ENCODE measurements at regions not wholly inside any gene's neighbourhood (a gene's known extent, or its start where the extent isn't known, plus 50 kb on each side); places are given as distances from the start of the nearest gene placed in this dataset.

DNA sequence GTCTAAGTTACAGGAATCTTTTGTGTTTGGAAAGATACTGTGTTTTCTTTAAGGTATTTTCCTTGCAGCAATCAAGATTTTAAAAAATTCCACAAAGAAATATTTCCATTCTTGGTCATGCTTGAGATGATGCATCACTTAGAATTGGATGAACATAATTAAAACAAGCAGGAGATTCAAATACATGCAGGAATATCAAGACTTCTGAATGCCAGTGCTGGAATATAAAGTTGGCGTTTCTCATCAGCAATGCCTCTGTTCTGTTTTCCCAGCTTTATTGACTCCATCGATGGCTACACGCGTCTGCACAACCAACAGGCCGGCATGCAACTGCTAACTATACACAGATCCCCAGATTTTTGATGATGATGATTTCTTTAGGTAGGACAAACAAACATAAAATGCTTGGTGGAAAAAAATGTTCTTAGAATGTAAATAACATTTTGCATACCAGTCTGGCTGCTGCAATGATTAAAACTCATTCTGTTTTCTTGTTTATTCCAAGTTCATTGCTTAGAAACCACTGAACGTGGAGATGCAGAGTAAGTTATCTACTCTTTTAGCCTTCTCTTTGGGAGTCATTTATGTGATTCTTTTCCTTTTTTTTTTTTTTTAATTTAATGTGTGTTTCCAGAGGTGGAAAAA is 91.3 kb upstream of the FAM171A1 start:
- no peak for DNase-seq (ENCODE audit: low spot score)

DNA sequence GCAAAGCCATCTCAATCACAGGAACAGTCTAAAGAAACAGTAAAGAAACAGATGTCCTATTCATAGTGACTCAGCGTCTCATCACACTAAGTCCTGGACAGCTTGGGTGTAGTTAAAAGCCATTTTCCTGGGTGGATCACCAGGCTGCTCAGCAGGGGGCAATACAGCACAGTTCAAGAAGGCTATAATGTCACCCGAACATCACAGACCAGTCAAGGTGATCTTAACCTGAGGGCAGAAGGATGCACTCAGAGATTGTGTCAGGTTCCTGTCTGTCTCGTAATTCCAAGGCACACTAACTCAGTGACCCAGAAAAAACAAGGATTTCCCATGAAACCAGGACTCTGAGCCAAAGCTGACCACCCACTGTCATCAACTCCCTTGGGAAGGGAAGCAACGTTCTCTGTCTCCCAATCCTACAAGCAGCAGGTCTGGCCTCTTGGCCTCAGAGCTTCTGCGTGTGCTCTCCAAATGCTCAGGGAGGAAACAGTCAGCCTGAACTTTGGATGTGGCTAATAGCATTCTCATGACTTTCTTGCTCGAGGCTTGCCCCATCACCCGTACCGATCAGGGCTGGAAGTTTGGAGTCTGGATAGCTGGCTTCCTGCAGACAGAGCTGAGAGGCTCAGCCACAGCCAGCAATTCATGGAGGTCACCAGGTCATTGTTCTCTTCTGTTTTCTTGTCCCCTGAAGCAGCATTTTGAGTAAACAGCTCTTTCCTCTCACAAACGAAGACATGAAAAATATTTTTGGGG is 90.4 kb upstream of the FAM171A1 start:
- peak; percentile 56 for DNase-seq (ENCODE audit: low spot score)

DNA sequence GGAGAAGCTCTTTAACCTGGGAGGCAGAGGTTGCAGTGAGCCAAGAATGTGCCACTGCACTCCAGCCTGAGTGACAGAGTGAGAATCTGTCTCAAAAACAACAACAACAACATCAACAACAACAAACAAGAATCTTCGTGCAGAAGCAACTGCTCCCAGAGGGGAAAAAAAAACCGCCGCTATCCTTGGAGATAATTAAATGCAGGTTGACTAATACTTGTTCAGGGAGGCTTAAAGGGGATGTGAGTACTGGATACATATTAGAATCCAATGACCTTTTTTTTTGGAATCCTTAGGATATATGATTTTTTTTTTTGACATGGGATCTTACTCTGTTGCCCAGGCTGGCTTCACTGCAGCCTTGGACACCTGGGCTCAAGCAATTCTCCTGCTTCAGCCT is 89.6 kb upstream of the FAM171A1 start:
- no peak for DNase-seq (ENCODE audit: low spot score)

DNA sequence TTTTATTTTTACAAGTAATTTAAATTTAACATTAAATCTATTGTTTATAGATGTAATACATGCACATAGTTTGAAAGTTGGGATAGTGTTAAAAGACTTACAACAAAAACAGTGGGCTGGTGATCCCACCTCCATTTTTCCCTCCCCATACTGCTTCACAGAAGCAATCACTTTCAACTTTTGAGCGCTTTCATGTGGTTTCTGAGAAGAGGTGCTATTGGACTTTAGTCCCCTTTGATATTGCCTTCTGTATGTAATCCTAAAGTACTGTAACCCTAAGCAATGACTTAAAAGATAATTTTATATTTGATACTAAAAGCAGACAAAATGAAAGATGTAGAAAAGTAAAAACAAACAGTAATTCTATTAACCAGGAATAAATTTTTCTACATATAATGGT is 88.1 kb upstream of the FAM171A1 start:
- no peak for DNase-seq (ENCODE audit: low spot score)

DNA sequence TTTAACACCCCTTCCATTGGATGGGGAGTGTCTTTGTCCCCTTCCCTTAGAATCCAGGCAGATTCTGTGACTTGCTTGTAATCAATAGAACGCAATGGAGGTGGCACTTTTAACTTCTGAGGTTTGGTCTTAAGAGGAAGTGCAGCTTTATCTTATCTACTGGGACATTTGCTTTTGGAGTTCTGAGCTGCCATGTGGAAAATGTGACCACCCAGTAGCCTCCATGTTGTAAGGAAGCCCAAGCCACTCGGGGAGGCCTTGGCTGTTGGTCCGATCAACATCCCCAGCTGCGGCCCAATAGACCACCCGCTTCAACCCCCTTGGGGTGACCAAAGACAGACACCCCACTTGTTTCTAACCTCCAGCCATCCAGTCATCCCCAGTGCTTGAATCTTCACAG is 86.3 kb upstream of the FAM171A1 start:
- no peak for DNase-seq (ENCODE audit: low spot score)

DNA sequence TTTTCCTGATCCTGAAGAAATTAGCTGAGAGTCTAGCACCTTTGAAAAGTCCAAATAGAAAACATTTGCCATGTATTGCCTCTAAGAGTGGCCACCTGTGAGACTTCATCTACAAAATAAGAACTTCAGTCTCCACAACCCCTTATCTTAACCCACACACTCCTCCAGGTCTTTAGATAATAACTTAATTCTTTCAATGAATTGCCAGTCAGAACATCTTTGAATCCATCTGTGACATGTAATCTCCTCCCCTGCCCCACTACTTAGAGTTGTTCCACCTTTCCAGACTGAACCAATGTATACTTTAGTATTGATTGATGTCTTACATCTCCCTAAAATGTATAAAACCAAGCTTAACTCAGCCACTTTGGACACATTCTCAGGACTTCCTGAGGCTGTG is 84.4 kb upstream of the FAM171A1 start:
- DNase-seq (ENCODE audit: low spot score), result no peak

DNA sequence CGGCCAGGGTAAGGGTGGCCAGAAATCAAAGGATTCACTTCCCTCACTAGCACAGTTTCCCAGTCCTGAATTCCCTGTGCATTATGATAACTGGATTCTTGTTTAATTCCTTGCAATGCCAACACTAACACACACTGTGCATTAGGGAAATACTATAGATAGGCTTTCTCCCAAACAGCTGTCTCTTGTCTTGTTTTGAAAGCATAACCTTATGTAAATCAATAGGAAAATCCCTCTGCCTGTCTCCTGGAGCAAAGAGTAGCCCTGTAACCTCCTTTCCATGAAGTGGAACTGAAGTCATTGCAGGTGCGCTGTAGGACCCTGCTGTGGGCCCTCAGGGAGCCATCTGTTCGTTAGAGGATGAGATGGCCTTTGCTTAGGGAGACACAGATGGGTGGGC is 82.8 kb upstream of the FAM171A1 start:
- DNase-seq (ENCODE audit: low spot score), result no peak

DNA sequence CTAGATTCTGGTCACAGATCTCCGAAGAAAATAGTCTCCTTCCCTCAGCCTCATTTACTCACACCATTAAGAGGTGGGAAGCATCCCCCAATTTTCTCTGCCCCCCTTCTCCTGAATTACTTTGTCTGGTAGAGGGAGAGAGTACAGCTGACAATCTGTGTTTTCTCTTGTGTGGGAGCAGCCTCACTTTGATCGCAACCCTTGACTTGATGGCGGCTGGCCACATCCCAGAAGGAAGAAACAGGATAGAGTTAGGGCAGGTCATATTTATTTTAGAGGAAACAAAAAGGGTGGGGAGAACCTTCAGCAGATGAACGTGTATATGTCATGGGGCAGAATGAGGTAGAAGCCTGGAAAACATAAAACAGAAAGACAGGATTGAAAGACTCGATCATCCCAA is 82.4 kb upstream of the FAM171A1 start:
- no peak for DNase-seq (ENCODE audit: low spot score)

DNA sequence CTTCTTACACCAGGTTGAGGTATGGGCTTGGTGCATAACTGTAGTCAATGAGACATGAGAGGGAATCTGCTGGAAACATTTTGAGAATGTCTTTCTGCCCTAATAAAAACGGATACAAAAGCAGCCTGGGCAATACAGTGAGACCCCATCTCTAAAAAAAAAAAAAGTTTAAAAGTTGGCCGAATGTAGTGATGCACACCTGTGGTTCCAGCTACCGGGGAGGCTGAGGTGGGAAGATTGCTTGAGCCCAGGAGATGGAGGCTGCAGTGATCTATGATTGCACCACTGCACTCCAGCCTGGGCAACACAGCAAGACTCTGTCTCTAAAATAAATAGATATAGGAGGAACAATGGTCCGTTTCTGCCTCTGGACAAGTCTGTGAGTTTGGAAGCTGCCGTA is 81.5 kb upstream of the FAM171A1 start:
- no peak for DNase-seq (ENCODE audit: low spot score)

DNA sequence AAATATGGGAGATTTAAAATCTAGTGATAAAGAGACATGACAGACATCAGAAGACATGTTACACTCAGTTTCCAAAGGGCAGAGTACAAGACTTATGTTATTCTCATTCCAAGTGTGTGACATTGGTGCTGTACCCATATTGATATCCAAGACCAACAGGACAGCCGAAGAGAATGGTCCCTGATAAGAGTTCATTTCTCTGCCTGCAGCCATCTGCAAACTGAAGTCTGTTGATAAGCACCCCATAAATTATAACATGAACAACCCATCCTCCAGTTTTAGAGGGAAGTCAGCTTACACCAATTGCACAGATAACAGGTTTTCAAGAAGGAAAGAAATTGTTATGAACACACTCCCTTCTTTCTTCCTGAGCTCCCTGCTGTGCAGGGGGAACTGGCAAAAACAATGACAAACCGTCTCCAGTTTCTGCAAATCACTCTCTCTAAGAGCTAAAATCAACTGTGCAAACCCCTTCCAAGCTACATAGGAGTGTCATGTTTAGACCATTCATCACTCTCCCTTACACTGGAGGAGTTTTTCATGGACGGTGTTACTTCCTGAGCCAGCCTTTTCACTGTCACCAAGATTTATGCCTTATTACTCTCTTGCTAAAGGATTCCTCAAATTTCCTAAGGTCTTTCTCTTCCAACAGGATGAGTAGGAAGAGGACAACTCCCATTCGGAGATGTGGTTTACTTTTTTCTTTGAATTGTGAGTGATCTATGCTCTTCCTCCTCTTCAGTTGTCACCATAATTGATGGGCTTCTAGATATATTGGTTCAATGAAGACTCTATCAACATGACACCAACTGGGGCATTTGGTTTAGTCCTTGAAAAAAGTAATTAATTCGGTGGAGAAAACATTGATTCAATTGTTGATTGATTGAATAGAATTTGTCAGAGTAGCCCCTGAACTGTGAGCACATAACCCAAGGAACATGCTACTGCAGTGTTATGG is 80.3 kb upstream of the FAM171A1 start:
- no peak for DNase-seq (ENCODE audit: low spot score)

DNA sequence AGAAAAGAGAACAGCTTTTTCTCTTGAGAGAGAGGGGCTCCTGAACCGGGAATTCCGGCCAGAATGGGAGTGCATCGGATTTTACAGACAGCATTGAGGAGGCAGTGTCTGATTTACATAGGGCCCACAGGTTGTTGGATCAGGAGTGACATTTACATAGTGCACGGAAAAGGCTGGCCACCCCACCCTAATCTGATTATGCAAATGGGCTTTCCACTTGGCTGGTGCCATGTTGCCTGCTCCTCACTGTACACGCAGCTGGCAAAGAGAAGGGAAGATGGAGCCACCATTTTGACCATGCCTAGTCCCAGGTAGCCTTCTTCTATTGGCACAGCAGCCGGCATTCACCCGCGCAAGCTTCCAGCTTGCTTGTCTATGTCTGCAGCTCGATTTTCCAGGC is 77.5 kb upstream of the FAM171A1 start:
- DNase-seq (ENCODE audit: low spot score), result no peak

DNA sequence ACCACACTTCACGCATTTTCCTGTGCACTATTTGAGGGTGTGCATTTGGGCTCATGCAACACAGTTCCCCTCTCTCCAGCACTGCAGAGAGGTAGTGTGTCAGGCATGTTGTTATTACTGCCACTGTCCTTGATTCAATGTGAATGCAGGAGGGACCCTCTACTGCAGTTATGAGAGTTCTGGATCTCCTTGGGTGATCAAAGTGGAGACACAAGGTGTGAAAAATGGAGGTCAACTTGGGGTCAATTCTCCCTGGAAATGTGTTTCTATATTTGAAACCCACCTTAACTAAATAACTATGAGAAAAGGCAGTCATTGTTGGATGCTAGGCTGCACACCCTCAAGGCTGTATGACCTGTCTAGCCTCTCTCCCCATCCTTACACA is 73.9 kb upstream of the FAM171A1 start:
- no peak for DNase-seq (ENCODE audit: low spot score)

DNA sequence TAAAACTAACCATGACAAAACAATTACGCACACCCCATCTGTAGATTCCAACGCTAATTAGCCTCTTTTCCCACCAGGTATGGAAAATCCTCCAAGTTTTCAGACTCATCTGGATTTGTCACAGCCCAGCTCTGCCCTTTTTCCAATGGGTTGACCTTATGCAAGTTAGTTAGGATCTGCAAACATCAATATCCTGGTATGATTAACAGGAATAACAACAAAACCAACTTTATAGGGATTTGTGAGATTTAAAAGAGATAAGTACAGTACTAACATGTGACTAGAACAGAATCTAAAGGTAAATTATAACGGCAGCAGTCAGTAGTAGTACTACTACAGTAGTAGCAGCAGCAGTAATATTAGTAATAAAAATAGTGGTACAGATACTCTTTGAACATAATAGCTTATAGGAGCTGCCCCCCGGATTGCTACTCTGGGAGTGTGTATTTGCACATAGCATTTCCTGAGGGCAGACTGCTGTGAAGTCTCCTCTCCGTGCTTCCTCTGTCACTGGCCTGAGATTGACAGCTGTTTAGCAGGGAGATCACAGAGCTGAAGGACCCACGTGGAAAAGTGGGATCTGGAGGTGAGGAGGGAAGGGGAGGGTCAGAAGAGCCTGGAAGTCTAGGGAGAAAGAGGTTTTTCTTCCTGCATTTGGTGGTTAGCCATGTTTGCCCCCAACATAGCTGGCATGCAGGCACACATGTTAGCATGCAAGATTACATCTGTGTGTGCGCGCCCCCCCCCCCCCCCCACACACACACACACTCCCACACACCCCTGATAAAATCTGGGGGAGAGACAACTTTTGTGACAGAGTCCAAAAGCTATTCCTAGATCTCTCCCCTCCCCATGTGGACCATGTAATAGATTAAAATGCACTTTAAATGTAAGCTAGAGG is 73.3 kb upstream of the FAM171A1 start:
- DNase-seq (ENCODE audit: low spot score), result no peak

DNA sequence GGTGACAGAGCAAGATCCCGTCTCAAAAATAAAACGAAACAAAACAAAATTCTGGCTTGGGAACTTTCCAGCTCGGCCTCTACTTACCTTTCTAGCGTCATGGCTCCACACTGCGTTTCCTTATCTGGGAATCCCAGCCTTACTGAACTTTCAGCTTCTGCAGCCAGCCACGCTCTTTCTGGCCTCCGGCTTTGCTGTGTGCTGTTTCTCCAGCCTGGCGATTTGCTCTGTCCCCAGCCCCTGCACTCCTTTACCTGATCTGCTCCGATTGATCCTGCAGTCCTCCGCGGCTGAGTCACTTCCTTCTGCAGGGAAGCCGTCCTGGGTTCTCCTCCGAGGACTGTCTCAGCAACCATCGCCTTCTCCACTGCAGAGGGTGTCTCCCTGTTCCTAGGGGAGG is 71.0 kb upstream of the FAM171A1 start:
- DNase-seq (ENCODE audit: low spot score), result no peak

DNA sequence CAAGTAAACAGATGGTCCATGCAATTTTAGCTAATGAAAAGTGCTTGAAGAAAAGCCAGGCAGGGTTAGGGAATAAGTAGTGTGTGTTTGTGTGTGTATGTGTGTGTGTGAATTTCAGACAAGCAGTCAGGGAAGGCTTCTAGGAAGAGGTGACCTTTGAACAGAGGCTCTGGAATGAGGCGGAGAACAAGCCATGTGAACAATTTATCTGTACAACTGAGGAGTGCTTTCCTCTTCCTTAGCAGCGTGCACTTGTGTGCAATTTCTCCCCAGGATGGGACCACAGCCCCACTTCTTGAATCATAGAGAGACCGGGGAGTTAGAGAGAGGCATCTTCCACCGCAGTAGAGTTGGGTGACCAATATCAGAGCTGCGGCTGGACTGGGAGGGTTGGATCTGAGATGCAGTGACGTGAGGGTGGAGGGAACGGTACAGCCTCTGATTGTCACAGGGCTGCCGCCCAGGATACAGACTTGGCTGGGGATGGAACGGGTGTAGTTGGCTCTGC is 69.2 kb upstream of the FAM171A1 start:
- DNase-seq (ENCODE audit: low spot score), result no peak

DNA sequence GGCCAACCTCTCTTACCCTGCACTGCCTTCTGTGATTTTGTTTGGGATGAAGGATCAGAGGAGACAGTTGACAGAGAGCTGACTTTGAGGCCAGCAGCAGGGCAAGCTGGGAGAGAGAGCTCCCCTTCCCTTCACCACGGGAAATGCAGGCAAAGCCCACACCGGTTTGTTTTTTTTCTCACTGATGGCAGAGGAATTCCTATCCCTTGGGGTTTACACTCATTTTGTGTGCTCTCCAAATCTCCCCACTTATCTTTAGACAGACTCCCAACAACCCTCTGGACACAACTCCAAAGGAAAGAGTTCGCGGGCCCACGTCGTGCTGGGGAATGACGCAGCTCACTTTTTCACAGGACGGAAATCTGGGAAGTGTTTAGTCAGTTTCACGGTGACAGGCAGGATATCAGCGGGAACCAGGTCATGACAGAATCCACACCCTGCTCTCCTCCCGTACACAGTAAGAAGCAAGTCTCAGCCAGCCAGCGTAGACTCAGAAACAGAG is 68.3 kb upstream of the FAM171A1 start:
- DNase-seq (ENCODE audit: low spot score), result peak; percentile 53

DNA sequence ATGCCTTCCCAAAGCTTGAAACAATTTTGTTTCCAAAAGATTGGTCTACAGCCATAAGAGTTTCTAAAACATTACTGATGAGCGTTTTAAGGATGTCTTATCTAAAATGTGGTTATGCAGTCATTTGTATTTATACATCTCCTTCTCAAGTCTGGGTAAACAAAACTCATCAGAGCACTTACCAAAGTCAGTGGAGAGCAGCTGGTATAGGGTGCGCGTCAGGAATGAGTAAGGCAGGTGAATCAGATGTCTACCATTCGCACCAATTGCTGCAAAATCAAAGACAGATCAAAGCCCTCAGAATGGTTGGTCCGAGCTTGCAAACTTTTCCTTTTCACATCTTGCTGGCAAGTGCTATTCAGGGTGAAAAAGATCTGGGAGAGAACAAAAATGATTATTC is 65.6 kb upstream of the FAM171A1 start:
- DNase-seq (ENCODE audit: low spot score), result no peak

DNA sequence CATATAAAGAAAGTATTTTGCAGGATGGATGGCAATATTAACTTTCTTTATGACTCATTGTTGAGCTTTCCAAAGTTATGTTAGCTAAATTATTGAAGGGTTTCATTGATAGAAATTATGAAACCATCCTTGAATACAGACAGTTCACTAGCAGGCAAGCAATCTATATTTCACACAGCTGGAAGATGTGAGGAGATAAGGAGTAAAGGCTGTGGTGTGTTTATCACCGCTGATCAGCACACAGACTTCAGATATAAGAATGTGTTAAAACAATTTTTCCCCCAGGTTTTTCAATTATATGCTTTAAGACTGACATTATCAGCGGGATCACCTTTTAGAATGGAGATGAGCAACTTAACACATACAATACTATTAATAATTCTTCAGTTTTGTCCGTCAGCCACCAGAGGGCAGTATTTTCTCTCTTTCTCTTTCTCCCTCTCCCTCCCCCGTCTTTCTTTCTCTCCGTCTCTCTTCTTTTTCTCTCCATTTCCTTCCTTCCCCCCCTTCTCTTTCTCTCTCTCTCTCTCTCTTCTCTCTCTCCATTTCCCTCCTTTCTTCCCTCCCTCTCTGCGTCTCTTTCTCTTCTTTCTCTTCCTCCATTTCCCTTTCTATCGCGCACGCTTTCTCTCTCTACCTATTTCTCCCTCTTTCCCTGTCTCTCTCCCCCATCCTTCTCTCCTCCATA is 62.9 kb upstream of the FAM171A1 start:
- DNase-seq (ENCODE audit: low spot score), result peak; percentile 64

DNA sequence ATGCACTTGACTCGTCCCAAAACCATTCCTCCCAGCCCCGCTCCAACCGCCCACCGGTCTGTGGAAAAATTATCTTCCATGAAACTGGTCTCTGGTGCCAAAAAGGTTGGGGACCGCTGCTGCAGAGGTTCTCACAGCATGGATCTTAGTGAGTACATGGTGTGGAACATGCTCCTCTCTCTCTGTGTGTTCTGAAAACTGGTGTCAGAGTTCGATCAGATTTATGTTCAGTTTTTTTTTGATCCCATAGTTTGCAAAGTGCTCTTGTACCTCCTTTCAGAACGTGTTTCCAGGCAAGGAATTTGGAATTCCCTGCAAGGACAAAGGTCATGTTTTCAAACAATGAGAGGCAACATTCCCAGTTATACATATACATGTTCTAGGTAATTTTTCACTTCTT is 61.2 kb upstream of the FAM171A1 start:
- DNase-seq (ENCODE audit: low spot score), result no peak

Measured in SK-N-DZ (cell line).